Posterior vena cava (tissue), 2 donors: ENCODE measurements at regions not wholly inside any gene's neighbourhood (a gene's known extent, or its start where the extent isn't known, plus 50 kb on each side); places are given as distances from the start of the nearest gene placed in this dataset.
A peak's percentile ranks its signal among the peaks of the same experiment; 100 is the strongest.

Source experiments
- DNase-seq: peaks from one replicate; pipeline ENCODE4 v3.0.0-alpha.2; 2020; ENCODE audit warnings: low spot score
- intact Hi-C, 2 donors: fragments of 100-400 bp; cut with DNase I; formaldehyde crosslinking; loops; one replicate each; pipeline versions ENCODE4 v1.14.1 to v1.14.2; 2022 to 2023
- donor health status: DM: yes; HTN: yes; CAD: no.
- donor health status: DM: yes; HTN: yes; CAD: no.

DNA sequence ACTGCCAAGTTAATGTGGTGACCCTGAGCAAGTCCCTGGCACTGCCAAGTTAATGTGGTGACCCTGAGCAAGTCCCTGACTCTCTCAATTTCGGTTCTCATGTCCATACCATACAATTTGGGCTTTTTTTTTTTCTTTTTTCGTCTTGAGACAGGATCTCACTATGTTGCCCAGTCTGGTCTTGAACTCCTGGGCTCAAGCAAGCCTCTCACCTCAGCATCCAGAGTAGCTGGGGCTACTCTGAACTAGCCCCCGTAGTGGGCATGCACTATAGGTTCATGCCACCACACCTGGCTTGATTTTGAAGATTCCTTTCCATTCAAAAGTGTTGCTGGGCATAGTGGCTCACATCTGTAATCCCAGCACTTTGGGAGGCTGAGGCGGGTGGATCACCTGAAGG, 100.0 kb upstream of the FOXP4 start:
- DNase-seq, result no peak
- intact Hi-C loops, result no loop called here

DNA sequence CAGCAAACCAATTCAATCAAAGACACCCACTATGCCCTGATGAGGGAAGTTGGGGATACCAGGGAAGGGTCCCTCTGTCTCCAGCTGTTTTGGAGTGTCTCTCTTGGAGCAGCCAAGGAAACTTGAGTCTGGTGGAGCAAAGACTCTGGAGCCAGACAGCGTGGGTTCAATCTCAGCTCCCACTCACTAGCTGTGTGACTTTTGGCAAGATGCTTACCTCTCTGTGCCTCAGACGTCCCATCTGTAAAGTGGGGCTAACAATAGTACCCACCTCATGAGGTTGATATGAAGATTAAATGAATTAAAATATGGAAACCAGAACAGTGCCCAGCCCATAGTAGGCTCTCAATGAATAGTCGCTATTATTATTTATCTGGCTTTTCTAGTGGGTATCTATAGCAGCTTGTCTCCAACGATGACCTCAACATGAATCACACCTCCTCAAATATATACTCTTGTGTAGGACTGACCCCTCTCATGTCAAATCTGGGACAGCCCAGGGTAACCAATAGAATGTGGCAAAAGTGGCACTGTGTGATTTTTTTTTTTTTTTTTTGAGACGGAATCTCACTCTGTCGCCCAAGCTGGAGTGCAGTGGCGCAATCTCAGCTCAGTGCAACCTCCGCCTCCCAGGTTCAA, 99.2 kb upstream of the FOXP4 start:
- DNase-seq, result no peak
- intact Hi-C loops, result no loop called here

DNA sequence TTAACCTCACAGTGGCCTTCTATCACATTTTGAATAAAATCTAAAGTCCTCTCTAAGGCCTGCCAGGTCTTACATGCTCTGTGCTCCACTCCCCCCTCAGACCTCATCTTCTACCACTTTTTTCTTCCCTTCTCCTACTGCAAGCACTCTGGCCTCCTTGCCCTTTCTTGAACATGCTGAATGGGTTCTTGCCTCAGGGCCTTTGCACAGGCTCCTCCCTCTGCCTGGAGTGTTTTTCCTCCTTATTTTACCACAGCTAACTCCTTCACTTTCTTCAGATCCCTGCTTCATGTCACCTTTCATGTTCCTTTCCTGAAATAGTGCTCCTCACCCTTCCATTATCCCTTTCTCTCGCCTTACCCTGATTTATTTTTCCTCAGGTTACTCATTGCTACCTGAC, 97.9 kb upstream of the FOXP4 start:
- intact Hi-C loops, result no loop called here

DNA sequence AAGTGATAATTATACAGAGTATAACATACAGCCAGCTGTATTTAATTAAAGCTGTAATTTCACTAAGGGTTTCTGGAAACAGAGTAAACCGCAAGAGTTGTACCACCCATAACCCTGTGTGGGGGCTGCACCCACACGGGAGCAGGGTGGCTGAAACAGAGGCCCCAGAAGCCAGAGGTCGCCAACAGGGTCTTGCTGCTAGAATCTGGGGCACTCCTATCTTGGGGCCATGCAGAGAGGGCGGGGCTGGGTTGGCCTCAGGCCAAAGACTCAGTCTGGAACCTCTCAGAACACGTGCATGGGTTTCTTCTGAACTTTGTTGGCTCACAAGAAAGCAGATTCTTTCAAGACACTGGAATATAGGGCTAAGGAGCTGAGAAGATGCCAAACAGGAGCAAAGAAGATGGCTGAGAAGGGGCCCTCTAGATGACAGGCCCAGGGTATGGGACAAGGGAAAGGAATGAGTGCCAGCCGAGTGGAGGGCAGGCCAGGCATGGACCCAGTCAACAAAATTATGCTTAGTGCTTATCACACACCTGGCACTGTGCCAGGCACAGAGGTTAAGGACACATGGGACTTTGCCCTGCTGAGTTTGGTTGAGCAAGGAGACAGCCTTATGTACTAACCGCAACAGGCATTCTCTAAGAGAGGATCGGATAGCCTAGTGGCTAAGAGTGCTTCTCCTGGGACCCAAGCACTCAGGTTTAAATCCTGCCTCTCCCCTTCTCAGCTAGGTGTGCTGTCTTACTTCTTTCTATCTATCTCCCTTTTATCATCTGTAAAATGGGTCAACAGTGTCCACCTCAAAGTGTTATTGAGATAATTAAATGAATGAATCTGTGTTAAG, 96.6 kb upstream of the FOXP4 start:
- no peak for DNase-seq
- intact Hi-C loops, result no loop called here

More for the DNA sequence above, 97.9 kb upstream of the FOXP4 start:
- no peak for DNase-seq

DNA sequence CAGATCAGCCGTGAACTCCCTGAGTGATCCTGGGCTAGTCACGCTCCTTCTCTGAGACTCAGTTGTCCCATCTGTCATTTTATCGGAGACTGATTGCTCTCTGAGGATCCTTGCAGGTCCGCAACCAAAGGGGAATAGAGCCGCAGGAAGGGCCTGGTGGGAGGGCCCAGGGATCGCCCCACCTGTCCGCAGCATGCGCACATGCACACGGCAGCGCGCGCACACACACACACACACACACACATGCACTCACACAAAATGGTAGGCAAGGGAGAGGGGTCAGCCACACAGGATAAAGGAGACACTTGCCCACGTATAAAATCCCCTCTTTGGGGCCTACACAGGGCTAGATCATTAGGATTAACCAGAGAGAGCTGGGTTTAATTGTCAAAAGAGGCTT, 95.6 kb upstream of the FOXP4 start:
- intact Hi-C loops, result no loop called here
- no peak for DNase-seq

DNA sequence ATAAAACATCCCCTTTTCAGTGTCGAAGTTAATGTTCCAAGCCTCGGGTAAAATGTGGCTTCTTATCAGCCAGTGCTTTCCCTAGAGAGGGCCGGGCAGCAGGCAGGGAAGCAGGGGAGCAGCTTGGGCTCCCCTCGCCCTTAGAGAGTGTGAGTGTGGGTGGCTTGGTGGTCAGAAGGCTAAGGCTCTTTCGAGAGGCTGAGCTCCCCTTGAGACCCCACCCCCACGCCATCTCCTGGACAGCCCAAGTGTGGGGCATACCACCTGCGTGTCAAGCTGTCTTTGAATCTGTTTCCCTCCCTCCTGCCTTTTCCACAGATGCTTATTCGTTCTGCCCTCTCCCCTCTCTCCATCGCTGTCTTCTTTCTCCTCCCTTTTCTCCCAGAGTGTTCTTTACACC, 95.1 kb upstream of the FOXP4 start:
- DNase-seq, result no peak
- intact Hi-C loops, result no loop called here

DNA sequence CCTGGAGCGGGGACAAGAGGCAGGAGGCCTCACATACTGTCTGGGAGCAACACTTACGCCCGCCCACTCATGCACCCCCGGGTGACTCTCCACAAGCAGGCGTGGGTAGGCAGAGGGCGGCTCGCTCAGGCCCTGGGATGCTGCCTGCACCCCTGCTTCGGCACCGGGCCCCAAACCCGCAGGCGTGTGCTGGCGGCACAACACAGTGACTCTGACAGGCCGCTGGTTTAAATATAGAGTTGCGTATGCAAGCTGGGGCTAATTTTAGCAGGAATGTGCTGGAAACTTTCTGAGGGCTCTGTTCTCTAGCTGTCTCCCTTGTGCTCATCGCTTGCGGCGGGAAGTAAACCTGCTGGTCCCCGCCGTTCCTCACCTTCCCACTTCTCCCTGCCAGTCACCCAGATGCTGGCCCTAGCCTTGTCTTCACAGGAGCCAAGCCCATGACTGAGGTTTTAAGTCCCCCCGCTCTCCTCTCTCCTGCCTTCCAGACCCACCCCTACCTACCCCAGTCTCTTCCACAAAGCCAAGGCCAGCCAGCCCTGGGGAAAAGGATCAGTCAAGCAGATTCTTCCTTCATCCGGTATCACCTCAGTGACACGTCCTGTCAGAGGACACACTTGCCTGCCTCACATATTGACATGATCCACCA, 94.5 kb upstream of the FOXP4 start:
- intact Hi-C loops, result no loop called here
- DNase-seq, result peak; percentile 87

DNA sequence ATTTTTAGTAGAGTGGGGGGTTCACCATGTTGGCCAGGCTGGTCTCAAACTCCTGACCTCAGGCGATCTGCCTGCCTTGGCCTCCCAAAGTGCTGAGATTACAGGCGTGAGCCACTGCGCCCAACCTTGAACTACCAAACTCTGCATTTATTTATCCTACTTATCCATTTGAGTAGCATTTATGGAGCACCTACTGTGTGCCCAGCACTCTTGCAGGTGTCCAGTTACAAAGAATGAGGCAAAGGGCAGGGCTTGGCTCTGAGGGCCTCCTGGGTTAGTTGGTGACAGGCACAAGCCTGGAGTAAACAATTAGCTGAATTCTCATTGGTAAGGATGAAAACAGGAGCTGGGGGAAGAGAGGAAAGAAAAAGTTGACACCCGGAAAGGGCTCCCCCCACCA, 93.4 kb upstream of the FOXP4 start:
- DNase-seq, result no peak
- intact Hi-C loops, result no loop called here

DNA sequence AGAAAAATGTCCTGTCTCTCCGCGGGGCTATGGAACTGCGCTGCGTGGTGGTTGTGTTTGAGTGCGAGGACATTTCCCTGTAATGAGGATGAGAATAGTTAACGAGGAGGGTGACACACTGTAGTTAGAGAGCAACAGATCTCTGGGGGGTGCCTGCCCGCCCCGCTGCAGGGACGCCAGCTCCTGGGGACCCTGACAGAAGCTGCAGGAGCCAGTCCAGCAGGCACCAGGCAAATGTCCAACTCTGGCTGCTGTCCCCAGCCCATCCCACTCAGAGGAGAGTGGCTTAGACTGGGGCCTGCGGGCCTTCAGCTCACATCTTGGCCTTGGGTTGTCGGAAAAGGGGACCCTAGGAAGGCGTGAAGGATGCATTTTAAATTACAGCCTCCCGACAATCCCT, 92.9 kb upstream of the FOXP4 start:
- intact Hi-C loops, result no loop called here
- DNase-seq, result no peak

DNA sequence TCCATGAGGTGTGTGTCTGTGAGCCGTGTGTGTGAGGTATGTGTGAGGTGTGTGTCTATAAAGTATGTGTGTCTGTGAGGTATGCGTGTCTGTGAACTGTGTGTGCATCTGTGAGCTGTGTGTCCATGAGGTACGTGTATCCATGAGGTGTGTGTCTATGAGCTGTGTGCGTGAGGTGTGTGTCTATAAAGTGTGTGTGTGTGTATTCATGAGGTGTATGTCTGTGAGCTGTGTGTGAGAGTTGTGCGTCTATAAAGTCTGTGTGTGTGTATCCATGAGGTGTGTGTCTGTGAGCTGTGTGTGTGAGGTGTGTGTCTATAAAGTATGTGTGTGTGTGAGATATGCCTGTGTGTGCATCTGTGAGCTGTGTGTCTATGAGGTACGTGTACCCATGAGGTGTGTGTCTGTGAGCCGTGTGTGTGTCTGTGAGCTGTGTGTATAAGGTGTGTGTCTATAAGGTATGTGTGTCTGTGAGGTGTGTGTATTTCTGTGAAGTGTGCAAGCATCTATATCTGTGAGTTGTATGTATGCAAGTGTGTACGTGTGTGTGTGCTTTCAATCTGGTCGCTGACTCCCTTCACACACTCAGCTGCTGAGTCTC, 91.9 kb upstream of the FOXP4 start:
- intact Hi-C loops, result no loop called here
- no peak for DNase-seq

DNA sequence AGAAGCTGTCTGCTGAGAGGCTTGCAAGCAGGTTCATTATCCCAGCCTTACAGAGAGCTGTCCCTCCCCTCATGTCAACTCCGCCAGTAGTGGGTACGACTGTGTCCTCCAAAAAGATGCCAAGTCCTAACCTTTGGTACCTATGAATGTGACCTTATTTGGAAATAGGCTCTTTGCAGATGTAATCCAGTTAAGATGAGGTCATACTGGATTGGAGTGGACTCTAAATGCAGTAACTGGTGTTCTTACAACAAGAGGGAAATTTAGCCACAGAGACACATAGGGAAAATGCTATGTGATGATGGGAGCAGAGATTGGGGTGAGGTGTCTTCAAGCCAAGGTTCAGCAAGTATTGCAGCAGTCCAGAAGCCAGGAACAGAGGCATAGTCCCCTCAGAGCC, 90.8 kb upstream of the FOXP4 start:
- intact Hi-C loops, result no loop called here
- no peak for DNase-seq

DNA sequence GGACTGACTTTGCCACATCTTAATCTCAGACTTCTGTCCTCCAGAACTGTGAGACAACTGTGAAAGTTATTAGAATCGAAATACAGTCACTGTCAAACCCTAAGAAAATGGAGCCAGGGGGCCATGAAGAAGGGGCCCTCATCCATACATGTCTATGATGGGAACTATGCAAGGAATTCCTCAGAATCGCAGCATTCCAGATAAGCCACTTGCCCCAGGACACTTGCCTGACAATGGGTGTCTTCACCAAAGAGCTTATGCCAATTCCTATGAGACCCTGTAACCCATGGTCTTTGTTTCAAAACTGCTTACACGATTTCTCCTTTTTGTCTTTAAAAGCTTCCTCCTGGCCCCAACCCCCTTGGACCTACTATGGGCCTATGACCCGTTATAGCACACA, 90.4 kb upstream of the FOXP4 start:
- intact Hi-C loops, result no loop called here
- DNase-seq, result no peak

DNA sequence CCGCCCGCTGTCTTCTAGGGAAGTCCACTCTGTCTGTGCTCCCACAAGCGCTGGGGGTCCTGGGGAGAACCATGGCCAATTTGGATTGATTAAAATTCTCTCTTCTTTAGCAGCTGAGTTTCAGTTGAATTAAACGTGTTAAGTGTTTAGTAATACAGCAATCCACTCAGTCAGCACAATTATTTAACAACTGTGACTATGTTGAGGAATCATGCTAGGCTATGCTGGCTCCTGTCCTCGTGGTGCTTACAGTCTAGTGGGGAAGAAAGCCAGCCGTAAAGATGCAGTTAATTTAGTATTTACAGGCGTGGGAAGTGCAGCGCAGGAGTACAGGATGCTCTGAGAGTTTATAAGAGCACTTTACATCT, 88.9 kb upstream of the FOXP4 start:
- intact Hi-C loops, result no loop called here
- no peak for DNase-seq

DNA sequence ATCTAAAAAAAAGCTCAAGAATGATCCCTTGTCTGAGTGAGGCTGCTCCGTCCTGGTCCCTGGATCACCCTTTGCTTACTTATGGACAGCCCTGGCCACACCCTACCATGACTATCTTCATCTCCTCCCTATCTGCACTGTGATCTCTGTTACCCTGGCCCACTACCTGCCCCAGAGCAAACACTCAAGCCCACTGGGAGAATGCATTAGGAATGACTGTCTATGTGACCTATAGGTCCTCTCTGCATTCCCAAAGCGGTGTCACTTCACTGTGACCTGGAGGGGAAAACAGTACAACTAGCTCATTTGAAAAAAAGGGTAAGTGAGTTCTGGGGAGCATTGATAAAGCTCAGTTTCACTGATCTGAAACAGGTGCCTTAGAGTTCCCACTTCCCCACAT, 86.4 kb upstream of the FOXP4 start:
- intact Hi-C loops, result loop anchor here (5.0 to 10.0 kb wide), 3 partner anchors 32 to 135 kb away; no protein-coding TSS in a partner anchor
- DNase-seq, result no peak

DNA sequence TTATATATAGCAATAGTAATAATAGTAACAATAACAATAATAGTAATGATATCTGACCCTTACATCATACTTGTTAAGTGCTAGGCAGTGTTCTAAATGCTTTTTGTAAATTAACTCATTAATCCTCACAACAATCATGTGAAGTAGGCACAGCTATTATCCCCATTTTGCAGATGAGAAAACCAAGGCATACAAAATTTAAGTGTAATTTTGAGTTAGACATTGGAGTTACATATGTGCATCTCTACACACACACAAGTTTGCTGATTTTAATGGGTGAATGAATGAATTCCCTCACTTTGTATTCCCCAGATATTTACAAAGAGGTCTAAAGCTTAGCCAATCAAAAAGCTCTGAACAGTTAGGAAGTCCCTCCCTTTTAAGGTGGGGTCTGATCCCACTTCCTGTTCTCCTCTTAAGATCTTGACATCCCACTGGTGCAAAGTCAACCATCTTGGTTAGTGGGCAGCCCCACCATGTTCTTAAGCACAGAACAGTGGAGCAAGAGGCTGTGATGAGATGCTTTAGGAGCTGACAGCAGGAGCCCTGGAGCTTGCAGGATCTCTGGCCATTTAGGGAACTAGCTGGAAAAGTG, 85.3 kb upstream of the FOXP4 start:
- intact Hi-C loops, result loop anchor here (5.0 to 10.0 kb wide), 3 partner anchors 34 to 134 kb away; no protein-coding TSS in a partner anchor
- no peak for DNase-seq

DNA sequence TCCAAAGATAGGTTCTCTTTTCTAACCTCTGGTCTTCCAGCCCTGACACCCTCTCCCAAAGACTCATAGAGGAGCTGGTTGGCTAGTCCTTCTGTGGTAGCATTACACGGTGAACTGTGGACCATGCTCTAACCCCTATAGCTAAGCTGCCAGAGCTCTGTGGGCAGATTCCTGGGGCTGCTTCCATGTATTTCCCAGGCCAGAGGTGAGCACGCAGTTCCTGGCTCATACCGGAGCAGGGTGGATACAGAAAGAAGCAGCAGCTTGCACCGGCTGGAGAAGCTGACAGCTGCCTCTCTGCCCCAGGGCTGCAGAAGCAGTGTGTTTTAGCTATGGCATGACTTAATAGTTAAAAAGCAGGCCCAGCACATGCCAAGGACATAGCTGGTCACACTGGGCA, 84.1 kb upstream of the FOXP4 start:
- intact Hi-C loops, result loop anchor here (5.0 to 10.0 kb wide), 3 partner anchors 35 to 133 kb away; no protein-coding TSS in a partner anchor
- no peak for DNase-seq

DNA sequence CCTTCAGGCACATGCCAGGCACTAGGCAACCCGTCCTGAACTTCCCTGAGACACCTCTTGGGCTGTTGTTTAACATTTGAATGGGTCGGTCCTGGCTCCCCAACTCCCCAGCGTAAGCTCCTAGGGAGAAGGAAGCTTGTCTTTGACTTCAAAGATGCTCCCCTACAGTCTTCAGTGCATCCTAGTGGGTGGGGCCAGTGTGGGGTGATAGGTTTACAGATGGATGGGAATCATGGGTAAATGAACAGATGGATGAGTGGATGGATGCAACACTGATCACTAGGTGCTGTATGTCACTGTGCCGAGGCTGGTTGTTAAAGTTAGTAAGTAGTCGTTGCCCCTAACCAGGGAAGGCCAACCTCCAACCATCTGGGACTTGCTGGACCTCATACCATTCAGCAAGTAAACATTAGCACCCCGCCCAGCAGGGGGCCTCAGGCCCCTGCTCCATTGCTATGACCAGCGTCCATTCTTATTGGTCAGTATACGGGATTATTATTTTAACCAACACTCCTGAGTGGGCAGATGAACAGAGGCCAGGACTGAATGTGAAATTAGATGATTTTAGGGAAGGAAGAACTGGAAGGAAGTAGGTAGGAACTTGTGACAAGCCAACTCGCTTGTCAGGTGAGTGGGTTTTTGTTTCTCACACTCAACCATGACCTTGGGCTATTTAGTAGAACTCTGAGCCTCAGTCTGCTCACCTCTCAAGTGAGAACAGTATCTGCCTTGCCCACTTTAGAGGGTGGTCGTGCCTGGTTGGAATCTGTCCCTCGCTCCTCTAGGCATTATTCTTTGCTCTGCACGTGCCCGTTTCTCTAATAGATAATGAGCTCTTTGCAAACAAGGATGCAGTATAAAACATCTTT, 82.9 kb upstream of the FOXP4 start:
- intact Hi-C loops, result loop anchor here (5.0 to 10.0 kb wide), 3 partner anchors 36 to 132 kb away; no protein-coding TSS in a partner anchor
- peak; percentile 87 for DNase-seq

DNA sequence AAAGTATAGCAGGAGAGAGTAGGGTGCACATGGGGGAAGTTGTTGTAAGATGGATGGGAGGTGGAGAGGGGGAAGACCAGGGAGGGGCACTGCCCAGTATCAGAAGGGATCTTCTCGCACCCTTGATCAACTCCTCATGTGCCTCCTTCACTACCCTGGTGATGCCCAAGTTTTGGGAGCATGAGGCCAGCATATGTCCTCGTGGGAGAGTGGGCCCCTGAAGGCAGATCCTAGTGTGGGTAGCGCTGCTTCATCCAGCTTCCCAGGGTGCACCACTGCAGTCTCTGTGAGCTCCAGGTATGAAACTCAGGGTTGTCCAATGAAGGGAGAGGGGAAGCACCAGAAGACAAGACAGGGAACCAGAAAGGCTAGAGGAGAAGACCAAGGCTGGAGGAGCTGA, 82.2 kb upstream of the FOXP4 start:
- intact Hi-C loops, result loop anchor here (5.0 to 10.0 kb wide), 3 partner anchors 37 to 131 kb away; no protein-coding TSS in a partner anchor
- no peak for DNase-seq

DNA sequence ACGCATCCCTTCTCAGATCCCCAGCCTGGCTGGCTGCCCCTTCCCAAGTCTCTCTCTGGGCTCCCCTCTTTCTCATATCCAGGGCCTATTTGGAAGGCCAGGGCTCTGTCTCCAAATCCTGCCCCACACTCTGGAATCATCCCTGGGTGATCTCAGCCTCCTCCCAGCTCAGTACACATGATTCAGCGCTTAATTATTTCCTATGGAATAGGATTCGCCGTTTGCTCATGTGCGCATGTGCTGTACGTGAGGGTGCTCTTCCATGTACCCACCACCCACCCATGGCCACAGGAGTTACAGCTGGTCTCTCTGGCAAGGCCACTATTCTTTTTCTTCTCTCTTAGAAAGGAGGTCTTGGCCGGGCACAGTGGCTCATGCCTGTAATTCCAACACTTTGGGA, 81.7 kb upstream of the FOXP4 start:
- intact Hi-C loops, result loop anchor here (5.0 to 10.0 kb wide), 3 partner anchors 37 to 130 kb away; no protein-coding TSS in a partner anchor
- DNase-seq, result no peak
